Peyer's patch (tissue), 4 donors: ENCODE measurements at regions not wholly inside any gene's neighbourhood (a gene's known extent, or its start where the extent isn't known, plus 50 kb on each side); places are given as distances from the start of the nearest gene placed in this dataset.

Experiments
- DNase-seq, 3 donors: peaks; one replicate each; pipeline ENCODE4 v3.0.0-alpha.2; 2017 to 2019
- H3K27ac ChIP-seq, 4 donors: fragments of 200-600 bp; sonication (generic); one replicate each; pipeline ENCODE4 v1.5.1; 2016 to 2019
- H3K27me3 ChIP-seq, 2 donors: fragments of 200-600 bp; sonication (generic); one replicate each; pipeline ENCODE4 v1.5.1; 2019
- H3K36me3 ChIP-seq, 3 donors: fragments of 200-600 bp; sonication (generic); one replicate each; pipeline ENCODE4 v1.5.1; 2016 to 2019
- H3K4me1 ChIP-seq, 4 donors: fragments of 200-600 bp; sonication (generic); one replicate each; pipeline ENCODE4 v1.5.1; 2016 to 2019
- H3K4me3 ChIP-seq, 4 donors: fragments of 200-600 bp; sonication (generic); 1 replicate in 3 of 4; 2 replicates in 1 of 4; pipeline ENCODE4 v1.5.1; 2016 to 2019; ENCODE audit warnings: mild to moderate bottlenecking in 1 of 4
- H3K9me3 ChIP-seq, 4 donors: fragments of 200-600 bp; sonication (generic); one replicate each; pipeline ENCODE4 v1.5.1; 2016 to 2019; ENCODE audit warnings: mild to moderate bottlenecking in 1 of 4
- POLR2A ChIP-seq, 2 donors: fragments of 450-650 bp; IDR thresholded peaks; one replicate each; pipeline ENCODE4 v1.5.1; 2017; ENCODE audit warnings: antibody characterized with exemption in 2 of 2, mild to moderate bottlenecking in 2 of 2, moderate library complexity in 2 of 2
- TF ChIP-seq, protein P1 (sequence below), 6 experiments: fragments of 450-650 bp in 4 of 6; fragments of 200-600 bp in 2 of 6; sonication (generic) in 1 of 6; IDR thresholded peaks; one replicate each; pipeline ENCODE4 v1.5.1; 2017 to 2019; ENCODE audit warnings: antibody characterized with exemption in 6 of 6, mild to moderate bottlenecking in 3 of 6, moderate library complexity in 1 of 6

DNA sequence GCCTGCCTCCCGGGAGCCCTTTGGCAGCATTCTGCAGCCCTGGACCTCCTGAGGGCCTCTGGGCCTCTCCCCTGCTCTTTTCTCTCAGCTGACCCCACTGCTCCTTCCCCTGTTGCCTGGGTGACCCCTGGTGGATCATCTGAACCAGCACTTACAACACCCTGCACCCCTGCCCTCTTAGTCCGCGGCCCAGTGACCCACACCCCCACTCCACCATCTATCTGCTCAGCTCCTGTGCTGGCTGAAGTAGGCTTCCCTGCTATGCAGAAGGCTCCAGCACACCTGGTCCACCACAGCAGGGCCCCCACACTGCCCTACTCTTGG, 74.0 kb downstream of the DMRTA2 start:
- Histone ChIP-seq H3K9me3 (no peaks in the 10 kb centered on the region), H3K4me1 (no peaks in the 10 kb centered on the region), H3K27me3 (no peaks in the 10 kb centered on the region), H3K4me3 (no peak overlapping the region), H3K27ac (no peak overlapping the region), H3K36me3 (no peaks in the 10 kb centered on the region)
- DNase-seq: no peak
- TF ChIP-seq, protein P1, sequence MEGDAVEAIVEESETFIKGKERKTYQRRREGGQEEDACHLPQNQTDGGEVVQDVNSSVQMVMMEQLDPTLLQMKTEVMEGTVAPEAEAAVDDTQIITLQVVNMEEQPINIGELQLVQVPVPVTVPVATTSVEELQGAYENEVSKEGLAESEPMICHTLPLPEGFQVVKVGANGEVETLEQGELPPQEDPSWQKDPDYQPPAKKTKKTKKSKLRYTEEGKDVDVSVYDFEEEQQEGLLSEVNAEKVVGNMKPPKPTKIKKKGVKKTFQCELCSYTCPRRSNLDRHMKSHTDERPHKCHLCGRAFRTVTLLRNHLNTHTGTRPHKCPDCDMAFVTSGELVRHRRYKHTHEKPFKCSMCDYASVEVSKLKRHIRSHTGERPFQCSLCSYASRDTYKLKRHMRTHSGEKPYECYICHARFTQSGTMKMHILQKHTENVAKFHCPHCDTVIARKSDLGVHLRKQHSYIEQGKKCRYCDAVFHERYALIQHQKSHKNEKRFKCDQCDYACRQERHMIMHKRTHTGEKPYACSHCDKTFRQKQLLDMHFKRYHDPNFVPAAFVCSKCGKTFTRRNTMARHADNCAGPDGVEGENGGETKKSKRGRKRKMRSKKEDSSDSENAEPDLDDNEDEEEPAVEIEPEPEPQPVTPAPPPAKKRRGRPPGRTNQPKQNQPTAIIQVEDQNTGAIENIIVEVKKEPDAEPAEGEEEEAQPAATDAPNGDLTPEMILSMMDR (IDR thresholded peaks at IDR 0.05): no peak
- TF ChIP-seq POLR2A (IDR thresholded peaks at IDR 0.05): no peak

DNA sequence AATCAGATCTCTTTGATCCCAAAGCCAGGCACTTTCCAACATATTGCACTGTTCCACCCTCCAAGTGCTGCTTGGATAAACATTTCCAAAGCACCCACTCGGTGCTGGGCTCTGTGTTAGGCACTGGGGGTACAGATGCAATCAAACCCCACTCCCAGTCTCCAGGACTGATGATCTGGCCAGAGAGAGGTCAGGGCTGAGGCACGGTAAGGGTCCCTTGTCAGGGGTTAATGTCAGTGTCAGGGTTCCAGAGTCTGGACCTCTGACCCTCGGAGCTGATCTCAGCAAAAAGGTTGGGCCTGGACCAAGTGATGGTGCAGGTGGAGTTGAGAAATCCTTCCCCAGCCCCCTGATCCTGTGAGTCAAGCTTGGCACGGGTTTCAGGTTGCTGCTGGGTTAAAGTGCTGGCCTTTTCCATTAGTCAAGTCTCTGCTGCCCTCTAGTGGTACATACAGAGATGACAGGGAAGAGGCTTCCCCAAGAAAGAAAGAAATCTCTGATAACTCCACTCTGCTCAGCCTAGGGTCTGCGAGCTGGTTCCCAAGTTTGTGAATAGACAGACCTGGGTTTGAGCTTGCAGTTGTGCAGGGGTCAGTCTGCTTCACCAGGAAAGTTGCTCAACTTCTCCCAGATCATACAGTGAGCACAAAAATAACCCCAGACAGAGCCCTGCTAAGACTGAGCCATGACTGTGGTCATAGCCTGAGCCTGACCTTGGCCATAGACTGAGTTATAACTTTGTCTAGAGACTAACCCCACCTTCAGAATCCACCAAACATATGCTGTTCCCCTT, 74.6 kb downstream of the DMRTA2 start:
- Histone ChIP-seq H3K4me1 (no peaks in the 10 kb centered on the region), H3K27ac (no peak overlapping the region), H3K27me3 (no peaks in the 10 kb centered on the region), H3K9me3 (no peaks in the 10 kb centered on the region), H3K36me3 (no peaks in the 10 kb centered on the region), H3K4me3 (no peak overlapping the region)
- peak in 2 of 3 donors; percentile 31 to 81 for DNase-seq
- no peak for TF ChIP-seq POLR2A (IDR thresholded peaks at IDR 0.05)
- TF ChIP-seq, protein P1 (IDR thresholded peaks at IDR 0.05): peak; percentile 32 to 82 (median 76)

DNA sequence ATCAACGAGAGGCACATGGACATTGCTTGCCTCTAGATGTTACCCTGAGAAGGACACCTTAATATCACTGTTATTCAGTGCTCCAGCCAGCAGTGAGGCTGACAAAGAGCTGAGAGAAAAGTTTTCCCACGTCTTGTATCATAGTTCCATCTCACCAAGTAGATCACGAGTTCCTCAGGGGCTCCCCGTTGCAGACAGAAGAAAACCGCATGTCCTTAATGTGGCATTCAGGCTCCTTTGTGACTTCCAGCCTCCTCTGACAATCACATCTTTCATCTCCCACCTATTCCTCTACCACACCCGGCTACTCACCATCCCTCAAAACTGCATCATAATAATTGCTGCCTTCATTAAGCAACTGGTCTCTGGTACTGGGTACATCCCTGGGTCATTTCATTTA, 75.3 kb downstream of the DMRTA2 start:
- H3K36me3 ChIP-seq: no peaks in the 10 kb centered on the region
- no peaks in the 10 kb centered on the region for H3K27me3 ChIP-seq
- no peaks in the 10 kb centered on the region for H3K4me1 ChIP-seq
- no peak for DNase-seq
- H3K9me3 ChIP-seq: no peaks in the 10 kb centered on the region
- H3K4me3 ChIP-seq: no peak overlapping the region
- no peak overlapping the region for H3K27ac ChIP-seq
- TF ChIP-seq, protein P1 (IDR thresholded peaks at IDR 0.05): no peak
- no peak for TF ChIP-seq POLR2A (IDR thresholded peaks at IDR 0.05)

DNA sequence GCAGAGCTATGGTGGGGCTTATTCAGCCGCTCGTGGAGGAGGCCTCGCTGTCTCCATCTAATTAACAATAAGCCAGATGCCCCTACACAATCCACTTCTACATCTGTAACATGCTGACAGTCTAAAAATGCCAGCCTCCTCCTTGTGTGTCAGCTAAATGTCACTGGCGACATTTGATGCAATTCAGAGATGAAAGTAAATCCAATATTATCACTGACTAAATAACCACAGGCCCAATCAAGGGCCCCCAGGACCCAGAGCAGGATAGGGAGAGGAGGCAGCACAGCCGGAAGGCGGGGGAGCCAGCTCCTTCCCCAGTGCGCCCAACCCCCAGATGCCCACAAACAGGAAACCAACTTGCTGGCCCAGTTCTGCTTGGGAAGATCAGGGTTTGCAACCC, 76.6 kb downstream of the DMRTA2 start:
- no peaks in the 10 kb centered on the region for H3K4me1 ChIP-seq
- no peaks in the 10 kb centered on the region for H3K27me3 ChIP-seq

DNA sequence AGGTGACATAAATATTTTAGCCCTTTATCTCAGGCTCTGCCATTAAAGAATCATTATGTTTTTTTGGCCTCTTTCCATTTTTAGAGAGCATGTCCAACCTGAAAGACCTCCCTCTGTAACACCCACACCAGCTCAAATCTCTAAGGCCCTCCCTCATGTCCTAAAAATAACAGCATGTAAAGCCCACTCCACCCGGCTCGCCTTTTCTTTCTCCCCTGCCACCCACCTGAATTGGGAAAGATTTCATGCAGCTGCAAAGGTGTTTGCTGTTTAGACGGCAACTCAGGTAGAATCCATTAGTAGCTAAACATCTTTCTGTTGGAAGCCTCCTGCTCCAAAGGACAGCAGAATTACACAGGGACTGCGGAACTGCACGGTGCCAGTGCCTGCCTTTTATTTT, 79.9 kb downstream of the DMRTA2 start:
- H3K4me3 ChIP-seq: no peak overlapping the region
- no peaks in the 10 kb centered on the region for H3K9me3 ChIP-seq
- H3K4me1 ChIP-seq: no peaks in the 10 kb centered on the region
- no peaks in the 10 kb centered on the region for H3K36me3 ChIP-seq
- H3K27ac ChIP-seq: no peak overlapping the region
- TF ChIP-seq, protein P1 (IDR thresholded peaks at IDR 0.05): no peak
- TF ChIP-seq POLR2A (IDR thresholded peaks at IDR 0.05): no peak
- H3K27me3 ChIP-seq: no peaks in the 10 kb centered on the region
- no peak for DNase-seq

More for the DNA sequence above, 76.6 kb downstream of the DMRTA2 start:
- H3K36me3 ChIP-seq: no peaks in the 10 kb centered on the region
- no peak overlapping the region for H3K4me3 ChIP-seq
- H3K27ac ChIP-seq: no peak overlapping the region
- DNase-seq: no peak
- no peaks in the 10 kb centered on the region for H3K9me3 ChIP-seq
- TF ChIP-seq POLR2A (IDR thresholded peaks at IDR 0.05): no peak
- TF ChIP-seq, protein P1 (IDR thresholded peaks at IDR 0.05): no peak
